GM04503 (cell line): ENCODE measurements at regions not wholly inside any gene's neighbourhood (a gene's known extent, or its start where the extent isn't known, plus 50 kb on each side); places are given as distances from the start of the nearest gene placed in this dataset.

ENCODE experiments used
- DNase-seq: peaks from one replicate; pipeline ENCODE4 v3.0.0-alpha.2; 2012; ENCODE audit warnings: low read depth

GRCh38 chr11:79857377-79858214 lies 416.8 kb upstream of the TENM4 start:
- no peak for DNase-seq

GRCh38 chr11:79852176-79852575 lies 411.3 kb upstream of the TENM4 start:
- DNase-seq, result no peak

DNA sequence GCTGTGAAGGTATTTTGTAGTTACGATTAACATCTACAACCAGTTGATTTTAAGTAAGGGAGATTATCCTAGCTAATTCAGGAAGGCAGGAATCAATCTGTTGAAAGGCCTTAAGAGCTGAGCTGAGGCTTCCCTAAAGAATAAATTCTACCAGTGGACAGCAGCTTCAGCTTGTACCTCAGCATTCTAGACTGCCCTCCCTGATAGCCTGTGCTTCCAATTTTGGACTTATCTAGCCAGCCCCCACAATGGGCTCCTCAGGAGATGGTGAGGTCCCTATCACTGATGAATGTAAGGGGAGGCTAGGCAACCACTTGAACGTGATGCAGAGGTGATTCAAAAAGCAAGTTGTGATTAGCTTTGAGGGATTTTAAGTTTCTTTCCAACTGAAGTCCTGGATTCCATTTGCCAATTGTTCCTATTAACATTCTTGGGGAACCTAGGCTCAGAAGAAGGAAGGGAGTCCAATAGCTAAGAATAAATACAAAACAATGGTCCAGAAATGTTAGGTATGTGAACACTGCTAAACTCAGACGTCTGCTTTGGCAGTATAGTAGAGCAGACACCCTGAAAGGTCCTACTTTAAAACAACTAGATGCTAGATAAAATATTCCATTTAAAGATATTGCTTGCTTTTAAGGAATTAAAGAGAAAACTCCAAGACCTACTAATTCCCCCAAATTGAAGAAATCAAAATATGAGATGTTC lies 404.3 kb upstream of the TENM4 start:
- no peak for DNase-seq

DNA sequence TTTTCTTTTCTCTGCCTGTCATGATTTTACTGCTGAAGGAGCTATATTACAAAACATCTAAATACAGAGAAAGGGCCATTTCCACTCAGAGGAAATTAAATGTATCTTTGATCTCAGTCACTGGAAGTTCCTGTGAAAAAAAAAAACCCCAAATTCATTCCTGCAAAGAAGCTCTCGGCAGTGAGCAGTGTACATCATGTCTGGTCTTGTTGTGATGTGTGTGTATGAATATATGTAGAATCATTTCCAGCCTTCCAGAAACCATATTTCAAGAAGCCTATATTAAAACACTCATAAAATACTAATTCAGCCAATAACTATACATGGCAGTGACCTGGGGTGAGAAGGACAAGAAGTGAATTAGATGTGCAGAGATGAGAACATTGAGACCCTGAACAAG lies 393.2 kb upstream of the TENM4 start:
- DNase-seq, result no peak

- no peak for DNase-seq
Measured at GRCh38 chr11:79830446-79830845, 389.6 kb upstream of the TENM4 start.

GRCh38 chr11:79829891-79830290 lies 389.1 kb upstream of the TENM4 start:
- no peak for DNase-seq

- DNase-seq, result no peak
Measured at GRCh38 chr11:79822766-79823165, 381.9 kb upstream of the TENM4 start.

GRCh38 chr11:79813551-79813950 lies 372.7 kb upstream of the TENM4 start:
- no peak for DNase-seq

- DNase-seq, result no peak
Measured at GRCh38 chr11:79809487-79809886, 368.7 kb upstream of the TENM4 start.

DNA sequence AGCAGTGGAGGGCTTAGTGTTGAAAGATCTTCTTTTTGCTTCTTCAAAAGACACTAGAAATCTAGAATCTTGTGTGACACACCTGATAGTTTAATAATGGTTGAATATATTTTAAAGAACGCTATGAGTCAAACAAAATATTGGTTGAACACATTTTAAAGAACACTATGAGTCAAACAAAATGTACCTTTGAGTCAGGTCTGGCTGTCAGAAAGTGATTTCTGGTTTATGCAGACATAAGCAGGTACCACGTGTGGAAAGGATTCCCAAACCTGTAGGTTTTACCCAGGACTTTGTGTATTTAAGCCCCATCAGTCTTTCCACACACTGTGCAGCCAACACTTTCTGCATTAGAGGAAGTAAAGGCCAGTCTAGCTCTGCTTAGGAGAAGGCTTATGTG lies 366.7 kb upstream of the TENM4 start:
- no peak for DNase-seq

DNA sequence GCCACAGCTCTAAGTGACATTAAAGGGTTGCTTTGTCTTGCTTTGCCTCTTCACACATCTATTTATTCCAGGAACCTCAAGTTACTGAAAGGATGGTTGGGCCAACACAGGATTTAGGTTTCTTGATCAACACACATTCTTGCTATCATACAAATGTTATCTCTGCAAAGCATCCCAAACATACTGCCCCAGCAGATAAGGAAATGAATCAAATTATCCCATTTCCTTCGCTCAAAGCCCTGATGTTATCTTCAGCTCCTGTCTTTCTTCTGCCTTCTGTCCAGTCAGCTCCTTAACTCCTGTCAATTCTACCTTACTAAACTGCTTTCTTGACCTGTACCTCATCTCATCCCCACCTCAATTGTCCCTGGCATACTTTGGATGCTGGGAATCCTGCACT lies 355.9 kb upstream of the TENM4 start:
- DNase-seq, result no peak

DNA sequence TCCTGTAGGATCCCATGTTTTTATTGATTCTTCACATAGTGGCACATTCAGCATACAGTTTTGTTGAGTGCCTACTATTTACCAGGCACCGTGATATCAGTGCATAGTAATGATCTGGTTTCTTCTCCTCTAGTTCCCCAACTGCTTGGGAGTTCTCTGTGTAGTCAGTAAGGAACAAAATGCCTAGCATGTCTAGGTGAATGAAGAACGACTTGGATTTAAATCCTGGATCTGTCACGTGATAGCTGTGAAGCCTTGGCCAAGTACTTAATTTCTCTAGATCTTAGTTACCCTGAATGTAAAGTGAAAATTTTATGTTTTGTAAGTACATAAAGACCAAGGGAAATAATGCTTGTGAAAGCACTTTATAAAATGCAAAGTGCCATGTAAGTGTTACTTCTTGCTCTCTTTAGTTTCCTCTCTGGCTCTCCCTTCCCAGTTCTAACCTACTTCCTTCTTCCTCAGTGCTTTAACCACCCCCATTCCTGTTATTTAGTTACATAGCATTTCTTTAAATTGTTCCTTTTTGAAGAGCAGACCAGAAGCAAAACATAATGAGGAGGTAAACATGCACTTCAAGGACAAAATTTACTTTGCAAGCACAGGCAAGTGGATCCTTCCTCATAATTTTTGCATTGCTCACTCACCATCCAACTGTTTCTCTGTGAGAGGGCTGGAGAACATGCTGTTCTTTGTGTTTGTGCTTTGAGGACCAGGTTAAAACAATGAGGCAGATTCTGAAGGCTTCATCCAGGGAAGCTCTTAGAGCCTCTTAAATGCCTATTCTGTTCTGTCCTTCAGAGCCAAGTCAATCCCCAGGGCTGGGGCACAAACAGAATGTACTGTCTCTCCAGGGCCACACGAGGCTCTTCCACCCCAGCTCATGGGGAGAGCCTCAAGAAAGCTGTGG lies 353.9 kb upstream of the TENM4 start:
- no peak for DNase-seq

DNA sequence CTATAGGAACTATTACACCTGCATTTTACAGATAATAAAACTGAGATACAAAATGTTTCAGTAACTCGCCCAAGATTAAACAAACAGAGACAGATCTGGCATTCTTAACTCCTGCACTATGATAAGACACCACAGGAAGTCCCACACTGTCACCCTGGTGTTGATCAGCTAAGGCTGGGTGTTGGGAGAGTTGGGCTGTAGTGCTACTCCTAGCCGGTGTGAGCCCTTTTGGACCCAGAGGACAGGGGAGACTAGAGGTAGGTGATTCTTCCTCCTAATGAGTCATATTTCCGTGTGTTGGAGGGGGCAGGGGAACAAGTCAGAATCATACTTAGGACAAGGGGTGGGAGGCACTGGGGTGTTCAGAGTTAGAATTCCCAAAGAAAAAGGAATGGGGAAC lies 353.2 kb upstream of the TENM4 start:
- no peak for DNase-seq

GRCh38 chr11:79786961-79787360 lies 346.1 kb upstream of the TENM4 start:
- no peak for DNase-seq

GRCh38 chr11:79783833-79784232 lies 343.0 kb upstream of the TENM4 start:
- no peak for DNase-seq

- no peak for DNase-seq
Measured at GRCh38 chr11:79768343-79768742, 327.5 kb upstream of the TENM4 start.

DNA sequence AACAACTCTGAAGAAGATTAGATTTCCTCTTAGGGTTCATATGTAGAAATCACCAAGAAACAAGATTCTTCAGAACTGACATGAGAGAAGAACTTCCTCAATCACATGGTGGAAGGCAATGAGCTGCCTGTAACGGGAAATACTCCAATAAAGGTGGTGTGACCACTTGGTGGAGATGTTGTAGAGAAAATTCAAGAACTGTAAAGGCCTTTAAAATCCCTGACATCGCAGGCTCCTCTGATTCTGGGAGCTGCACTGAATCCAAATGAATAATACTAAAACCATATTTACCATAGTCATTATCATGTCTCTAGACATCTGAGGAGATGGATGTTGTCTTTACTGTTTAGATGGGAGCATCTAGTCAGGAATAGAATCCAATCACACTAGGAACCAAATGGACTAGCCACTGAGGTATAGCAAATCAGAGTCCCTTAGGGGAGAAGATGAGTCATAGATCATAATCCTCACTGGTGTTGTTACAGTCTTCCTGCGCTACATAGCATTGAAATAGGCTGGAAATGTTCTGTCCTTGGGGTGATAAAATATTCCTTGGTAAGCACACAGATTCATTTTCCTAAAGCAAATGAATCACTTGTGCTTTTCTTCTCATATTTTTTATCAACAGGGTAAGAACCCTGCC lies 321.6 kb upstream of the TENM4 start:
- no peak for DNase-seq

DNA sequence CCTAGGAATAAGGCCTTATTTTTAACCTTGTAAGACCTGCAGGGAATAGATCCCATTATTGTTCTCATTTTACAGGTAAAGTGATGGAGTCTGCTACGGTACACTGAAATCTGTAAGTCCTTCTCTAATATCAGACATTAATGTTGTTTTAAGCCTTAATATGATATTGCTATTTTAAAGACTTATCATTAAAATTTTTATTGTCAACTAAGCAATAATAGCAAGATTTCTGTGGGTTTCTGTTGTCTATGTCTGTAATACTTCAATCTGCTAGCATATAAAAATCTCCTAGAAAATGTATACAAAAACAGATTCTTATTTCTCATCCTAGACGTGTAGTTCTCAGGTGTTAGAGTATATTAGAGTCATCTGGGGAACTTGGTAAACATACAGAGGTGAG lies 317.5 kb upstream of the TENM4 start:
- DNase-seq, result no peak

GRCh38 chr11:79747406-79747805 lies 306.6 kb upstream of the TENM4 start:
- DNase-seq, result no peak

- no peak for DNase-seq
Measured at GRCh38 chr11:79744941-79745340, 304.1 kb upstream of the TENM4 start.

DNA sequence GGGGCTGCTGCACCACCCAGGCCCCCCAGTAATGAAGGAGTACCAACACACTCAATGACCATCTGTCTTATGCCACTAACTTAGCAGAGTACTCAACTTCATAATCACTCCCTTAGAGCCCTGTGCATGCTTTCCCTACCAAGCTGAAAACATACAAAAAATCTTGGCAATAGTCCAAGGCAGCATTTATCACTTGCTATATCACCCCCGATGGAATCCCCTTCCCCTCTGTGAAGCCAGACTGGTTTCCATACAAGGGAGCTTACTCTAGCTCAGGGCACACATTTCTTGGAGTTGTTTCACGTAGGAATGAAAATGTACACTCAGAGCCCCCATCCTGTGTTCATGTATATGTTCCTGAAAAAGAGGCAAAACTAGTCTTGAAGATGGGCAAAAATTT lies 301.3 kb upstream of the TENM4 start:
- DNase-seq, result no peak

GRCh38 chr11:79739591-79739990 lies 298.8 kb upstream of the TENM4 start:
- no peak for DNase-seq
